ENCODE measurements at regions not wholly inside any gene's neighbourhood (a gene's known extent, or its start where the extent isn't known, plus 50 kb on each side); places are given as distances from the start of the nearest gene placed in this dataset.

DNA sequence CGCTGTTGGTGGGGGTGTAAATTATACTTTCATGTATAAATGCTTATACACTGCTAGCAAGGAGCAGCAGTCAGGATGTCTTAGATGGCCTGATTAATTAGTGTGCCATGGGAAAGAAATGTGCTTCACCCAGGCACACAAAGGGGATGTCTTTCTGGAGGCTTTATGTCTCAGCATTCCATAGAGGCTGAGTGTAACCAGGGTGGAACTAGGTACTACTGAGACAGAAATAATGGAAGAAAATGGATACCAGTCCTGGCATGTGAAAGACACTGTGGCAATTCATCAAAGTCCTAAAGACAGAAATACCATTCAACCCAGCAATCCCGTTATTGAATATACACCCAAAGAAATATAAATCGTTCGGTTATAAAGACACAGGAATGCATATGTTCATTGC is 52.5 kb downstream of the PF4 start:
- no peak for DNase-seq
- Mint-ChIP-seq H3K4me3 (no peak overlapping the region), H3K4me1 (no peaks in the 10 kb centered on the region), H3K27ac (no peak overlapping the region), H3K27me3 (peaks cover 4% of the 10 kb centered on the region), H3K36me3 (ENCODE audit: low read depth) (no peaks in the 10 kb centered on the region), H3K9me3 (ENCODE audit: low read depth) (no peaks in the 10 kb centered on the region)
- intact Hi-C loops (cut with DNase I, micrococcal nuclease): no loop called here
- CTCF ChIA-PET: no interaction called here
- POLR2A ChIA-PET: no interaction called here
- no peak for ATAC-seq

DNA sequence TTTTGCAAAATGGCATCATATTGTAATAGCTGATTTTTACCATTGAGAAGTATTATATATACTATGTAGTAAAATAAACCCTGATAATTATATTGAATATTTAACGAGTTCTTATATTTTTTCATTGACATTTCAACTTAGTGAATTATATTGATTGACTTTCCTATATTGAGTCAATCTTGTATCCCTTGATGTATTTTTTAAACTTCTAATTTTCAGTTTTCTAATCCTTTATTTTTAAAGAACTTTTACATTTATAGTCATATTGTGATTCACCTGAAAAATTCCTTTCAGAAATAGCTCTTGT is 54.4 kb downstream of the CXCL1 start:
- intact Hi-C loops (cut with DNase I, micrococcal nuclease): no loop called here
- CTCF ChIA-PET: interaction anchor here (0.8 kb wide), 1 partner anchor 9 kb away, joined by 5 read pairs; no protein-coding TSS in a partner anchor
- no peak for DNase-seq
- no peak overlapping the region for H3K27ac Mint-ChIP-seq
- H3K4me3 Mint-ChIP-seq: no peak overlapping the region
- no peak for ATAC-seq
- H3K27me3 Mint-ChIP-seq: peaks cover 4% of the 10 kb centered on the region
- H3K9me3 Mint-ChIP-seq (ENCODE audit: low read depth): no peaks in the 10 kb centered on the region
- no peaks in the 10 kb centered on the region for H3K4me1 Mint-ChIP-seq
- POLR2A ChIA-PET: no interaction called here
- H3K36me3 Mint-ChIP-seq (ENCODE audit: low read depth): no peaks in the 10 kb centered on the region

GRCh38 chr4:73922766-73923630 is 53.8 kb downstream of the CXCL1 start:
- Mint-ChIP-seq H3K4me1 (no peaks in the 10 kb centered on the region), H3K36me3 (ENCODE audit: low read depth) (no peaks in the 10 kb centered on the region), H3K4me3 (no peak overlapping the region), H3K27ac (no peak overlapping the region), H3K27me3 (peaks cover 4% of the 10 kb centered on the region), H3K9me3 (ENCODE audit: low read depth) (no peaks in the 10 kb centered on the region)
- ATAC-seq (no peak), DNase-seq (no peak)
- intact Hi-C loops (cut with DNase I, micrococcal nuclease): no loop called here
- POLR2A ChIA-PET: no interaction called here
- CTCF ChIA-PET: interaction anchor here (0.8 kb wide), 1 partner anchor 9 kb away, joined by 5 read pairs; no protein-coding TSS in a partner anchor

DNA sequence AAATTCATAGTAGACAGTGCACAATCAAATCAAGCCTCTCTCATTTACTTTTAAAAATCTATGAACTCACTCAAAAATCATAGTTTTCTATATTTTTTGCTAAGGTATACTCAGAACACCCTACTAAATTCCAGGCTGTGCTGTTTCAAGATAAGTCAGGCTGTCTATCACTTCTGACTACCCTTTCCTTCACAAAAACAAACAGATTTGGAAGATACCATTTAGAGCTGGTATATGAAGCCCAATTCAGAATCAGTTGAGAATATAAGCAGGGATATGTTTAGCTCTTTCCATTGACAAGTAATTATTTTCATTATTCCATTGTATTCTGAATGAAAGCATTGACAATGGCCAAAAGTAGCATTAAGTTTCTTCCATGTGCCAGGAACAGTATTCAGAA is 53.1 kb downstream of the CXCL1 start:
- Mint-ChIP-seq H3K27ac (no peak overlapping the region), H3K4me3 (no peak overlapping the region), H3K27me3 (peaks cover 4% of the 10 kb centered on the region), H3K36me3 (ENCODE audit: low read depth) (no peaks in the 10 kb centered on the region), H3K4me1 (no peaks in the 10 kb centered on the region), H3K9me3 (ENCODE audit: low read depth) (no peaks in the 10 kb centered on the region)
- intact Hi-C loops (cut with DNase I, micrococcal nuclease): no loop called here
- ATAC-seq (no peak), DNase-seq (no peak)
- POLR2A ChIA-PET: no interaction called here
- CTCF ChIA-PET: no interaction called here

Data from activated CD4-positive, alpha-beta T cell treated with anti-CD3 and anti-CD28 coated beads for 36 hours (primary cell).